Activated T-helper 2 cell treated with anti-CD3 and anti-CD28 coated beads, Interferon-gamma antibody, Interleukin-2, Interleukin-4, amounts not matched to agents 10 μg/mL and 5 μg/mL and 100 μg/mL, durations not matched to agents 14 hours and 24 hours and 36 hours (primary cell): ENCODE measurements at regions not wholly inside any gene's neighbourhood (a gene's known extent, or its start where the extent isn't known, plus 50 kb on each side); places are given as distances from the start of the nearest gene placed in this dataset.
"Not testable (repeated sequence)": the region's sequence is repeated elsewhere in the genome, so short reads cannot be mapped to it uniquely, and the experiment has no call there.

Experiments
- DNase-seq: peaks from one replicate; pipeline ENCODE4 v3.0.0; 2021; ENCODE audit warnings: low spot score
- H3K27ac Mint-ChIP-seq: one replicate; pipeline ENCODE4 v1.8.0; 2021; ENCODE audit warnings: mixed read lengths
- H3K27me3 Mint-ChIP-seq: one replicate; pipeline ENCODE4 v1.8.0; 2021; ENCODE audit warnings: low read depth, mixed read lengths
- H3K36me3 Mint-ChIP-seq: one replicate; pipeline ENCODE4 v1.8.0; 2021; ENCODE audit warnings: low read depth, mixed read lengths
- H3K4me1 Mint-ChIP-seq: one replicate; pipeline ENCODE4 v1.8.0; 2021; ENCODE audit warnings: low read depth, mixed read lengths
- H3K4me3 Mint-ChIP-seq: one replicate; pipeline ENCODE4 v1.8.0; 2021; ENCODE audit warnings: low read depth, mild to moderate bottlenecking, moderate library complexity, mixed read lengths
- H3K9me3 Mint-ChIP-seq: one replicate; pipeline ENCODE4 v1.8.0; 2021; ENCODE audit warnings: mixed read lengths
- intact Hi-C: fragments of 100-400 bp; cut with micrococcal nuclease; formaldehyde crosslinking; loops from one replicate; pipeline ENCODE4 v1.15.1; 2023

GRCh38 chr13:103605546-103606326 lies 539.5 kb upstream of the SLC10A2 start:
- Mint-ChIP-seq H3K4me3 (no peak overlapping the region), H3K27me3 (no peaks in the 10 kb centered on the region), H3K9me3 (peaks cover 7% of the 10 kb centered on the region), H3K27ac (no peak overlapping the region), H3K36me3 (no peaks in the 10 kb centered on the region), H3K4me1 (no peaks in the 10 kb centered on the region)
- intact Hi-C loops: no loop called here
- no peak for DNase-seq

- intact Hi-C loops, H3K4me3 Mint-ChIP-seq, H3K4me1 Mint-ChIP-seq, H3K36me3 Mint-ChIP-seq, H3K9me3 Mint-ChIP-seq, H3K27me3 Mint-ChIP-seq, H3K27ac Mint-ChIP-seq, DNase-seq: not testable (repeated sequence)
Observed at GRCh38 chr13:103599870-103600269, 533.7 kb upstream of the SLC10A2 start.

- intact Hi-C loops: no loop called here
- no peak for DNase-seq
- H3K27me3 Mint-ChIP-seq: no peaks in the 10 kb centered on the region
- no peak overlapping the region for H3K27ac Mint-ChIP-seq
- H3K9me3 Mint-ChIP-seq: peaks cover 9% of the 10 kb centered on the region
- H3K4me1 Mint-ChIP-seq: no peaks in the 10 kb centered on the region
- no peaks in the 10 kb centered on the region for H3K36me3 Mint-ChIP-seq
- no peak overlapping the region for H3K4me3 Mint-ChIP-seq
Observed at GRCh38 chr13:103598671-103599070, 532.5 kb upstream of the SLC10A2 start.

GRCh38 chr13:103573446-103573845 lies 507.2 kb upstream of the SLC10A2 start:
- H3K4me3 Mint-ChIP-seq: no peak overlapping the region
- intact Hi-C loops: no loop called here
- no peaks in the 10 kb centered on the region for H3K36me3 Mint-ChIP-seq
- H3K9me3 Mint-ChIP-seq: peaks cover 20% of the 10 kb centered on the region
- no peaks in the 10 kb centered on the region for H3K27me3 Mint-ChIP-seq
- no peak overlapping the region for H3K27ac Mint-ChIP-seq
- no peak for DNase-seq
- H3K4me1 Mint-ChIP-seq: no peaks in the 10 kb centered on the region

- intact Hi-C loops: no loop called here
- Mint-ChIP-seq H3K4me1 (no peaks in the 10 kb centered on the region), H3K36me3 (no peaks in the 10 kb centered on the region), H3K27ac (no peak overlapping the region), H3K27me3 (no peaks in the 10 kb centered on the region), H3K9me3 (peaks cover 21% of the 10 kb centered on the region), H3K4me3 (no peak overlapping the region)
- no peak for DNase-seq
Observed at GRCh38 chr13:103568314-103568713, 502.1 kb upstream of the SLC10A2 start.

GRCh38 chr13:103557878-103558277 lies 491.7 kb upstream of the SLC10A2 start:
- H3K4me1 Mint-ChIP-seq: no peaks in the 10 kb centered on the region
- no peak overlapping the region for H3K27ac Mint-ChIP-seq
- no peak overlapping the region for H3K4me3 Mint-ChIP-seq
- intact Hi-C loops: no loop called here
- no peaks in the 10 kb centered on the region for H3K27me3 Mint-ChIP-seq
- no peaks in the 10 kb centered on the region for H3K36me3 Mint-ChIP-seq
- no peak for DNase-seq
- peaks cover 38% of the 10 kb centered on the region for H3K9me3 Mint-ChIP-seq

- Mint-ChIP-seq H3K27ac (no peak overlapping the region), H3K27me3 (no peaks in the 10 kb centered on the region), H3K9me3 (peaks cover 31% of the 10 kb centered on the region), H3K4me3 (no peak overlapping the region), H3K4me1 (no peaks in the 10 kb centered on the region), H3K36me3 (no peaks in the 10 kb centered on the region)
- intact Hi-C loops: no loop called here
- no peak for DNase-seq
Observed at GRCh38 chr13:103556681-103557080, 490.5 kb upstream of the SLC10A2 start.

- H3K4me3 Mint-ChIP-seq: no peak overlapping the region
- peaks cover 49% of the 10 kb centered on the region for H3K9me3 Mint-ChIP-seq
- no peak overlapping the region for H3K27ac Mint-ChIP-seq
- intact Hi-C loops: no loop called here
- DNase-seq: no peak
- H3K27me3 Mint-ChIP-seq: no peaks in the 10 kb centered on the region
- no peaks in the 10 kb centered on the region for H3K36me3 Mint-ChIP-seq
- H3K4me1 Mint-ChIP-seq: no peaks in the 10 kb centered on the region
Observed at GRCh38 chr13:103547914-103548313, 481.7 kb upstream of the SLC10A2 start.

- Mint-ChIP-seq H3K9me3 (peaks cover 54% of the 10 kb centered on the region), H3K27ac (no peak overlapping the region), H3K4me1 (no peaks in the 10 kb centered on the region), H3K27me3 (no peaks in the 10 kb centered on the region), H3K36me3 (no peaks in the 10 kb centered on the region), H3K4me3 (no peak overlapping the region)
- no peak for DNase-seq
- intact Hi-C loops: no loop called here
Observed at GRCh38 chr13:103546271-103546670, 480.1 kb upstream of the SLC10A2 start.

- DNase-seq: no peak
- Mint-ChIP-seq H3K27ac (no peak overlapping the region), H3K4me3 (no peak overlapping the region), H3K9me3 (peaks cover 47% of the 10 kb centered on the region), H3K36me3 (no peaks in the 10 kb centered on the region), H3K4me1 (no peaks in the 10 kb centered on the region), H3K27me3 (no peaks in the 10 kb centered on the region)
- intact Hi-C loops: no loop called here
Observed at GRCh38 chr13:103542648-103543047, 476.4 kb upstream of the SLC10A2 start.

- Mint-ChIP-seq H3K9me3 (peaks cover 37% of the 10 kb centered on the region), H3K4me3 (no peak overlapping the region), H3K27ac (no peak overlapping the region), H3K36me3 (no peaks in the 10 kb centered on the region), H3K27me3 (no peaks in the 10 kb centered on the region), H3K4me1 (no peaks in the 10 kb centered on the region)
- intact Hi-C loops: no loop called here
- DNase-seq: no peak
Observed at GRCh38 chr13:103540382-103540765, 474.2 kb upstream of the SLC10A2 start.

GRCh38 chr13:103539721-103540381 lies 473.6 kb upstream of the SLC10A2 start:
- intact Hi-C loops: no loop called here
- Mint-ChIP-seq H3K4me3 (no peak overlapping the region), H3K27ac (no peak overlapping the region)

GRCh38 chr13:103539265-103539664 lies 473.0 kb upstream of the SLC10A2 start:
- Mint-ChIP-seq H3K4me1 (no peaks in the 10 kb centered on the region), H3K36me3 (no peaks in the 10 kb centered on the region), H3K27me3 (no peaks in the 10 kb centered on the region), H3K27ac (no peak overlapping the region), H3K4me3 (no peak overlapping the region), H3K9me3 (peaks cover 26% of the 10 kb centered on the region)
- no peak for DNase-seq
- intact Hi-C loops: no loop called here

More at GRCh38 chr13:103539721-103540381, 473.6 kb upstream of the SLC10A2 start:
- no peak for DNase-seq
- H3K9me3 Mint-ChIP-seq: peaks cover 32% of the 10 kb centered on the region
- H3K27me3 Mint-ChIP-seq: no peaks in the 10 kb centered on the region
- H3K4me1 Mint-ChIP-seq: no peaks in the 10 kb centered on the region
- H3K36me3 Mint-ChIP-seq: no peaks in the 10 kb centered on the region
